NK-92 treated with Interleukin-12 subunit alpha and Interleukin-12 subunit beta, amount 100 ng/mL, for 24 hours (cell line): ENCODE measurements at regions not wholly inside any gene's neighbourhood (a gene's known extent, or its start where the extent isn't known, plus 50 kb on each side); places are given as distances from the start of the nearest gene placed in this dataset.

Experiments used
- DNase-seq: peaks from one replicate; lab custom pipeline; 2025; lab: John Stamatoyannopoulos, UW

DNA sequence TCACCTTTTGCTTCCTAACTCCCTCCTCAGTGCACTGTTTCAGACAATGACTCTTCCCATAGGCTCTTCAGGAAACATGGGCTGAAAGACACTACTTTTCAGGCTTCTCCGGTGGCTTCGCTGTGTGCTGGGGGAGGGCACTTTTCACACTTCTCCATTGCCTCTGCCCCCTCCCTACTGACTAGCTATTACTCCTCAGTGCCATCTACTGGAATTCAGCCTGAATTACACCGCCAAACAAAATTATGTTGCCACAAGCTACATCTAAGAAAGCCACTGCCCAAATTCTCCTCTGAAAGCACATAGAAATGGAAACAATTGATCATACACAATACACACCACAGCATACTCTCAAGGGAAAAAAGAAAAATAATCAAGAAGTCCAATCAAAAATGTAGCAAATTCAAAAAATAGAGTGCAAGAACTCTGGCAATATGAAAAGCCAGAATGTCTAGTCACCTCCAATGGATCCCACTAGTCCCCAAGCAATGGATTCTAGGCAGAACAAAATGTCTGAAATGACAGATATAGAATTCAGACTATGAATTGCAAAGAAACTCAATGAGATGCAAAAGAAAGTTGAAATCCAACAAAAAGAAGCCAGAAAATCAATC is 1139.4 kb upstream of the GYPC start:
- no peak for DNase-seq

DNA sequence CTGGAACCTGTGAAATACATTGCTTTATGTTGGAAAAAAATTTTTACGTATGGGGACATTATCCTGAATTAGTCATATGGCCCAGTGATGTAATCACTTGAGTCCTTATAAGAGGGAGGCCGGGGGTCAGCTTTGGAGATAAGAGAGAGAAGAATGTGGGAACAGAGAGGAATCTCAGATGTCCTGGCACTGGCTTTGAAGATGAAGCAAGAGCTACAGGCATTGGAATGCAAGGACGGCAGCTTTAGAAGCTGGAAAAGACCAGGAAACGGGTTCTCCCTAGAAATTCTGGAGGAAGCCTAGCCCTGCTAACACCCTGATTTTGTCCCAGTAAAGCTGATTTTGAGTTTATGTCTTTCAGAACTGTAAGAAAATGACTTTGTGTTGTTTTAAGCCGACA is 1129.9 kb upstream of the GYPC start:
- DNase-seq = no peak

GRCh38 chr2:125535089-125535488 is 1120.9 kb upstream of the GYPC start:
- DNase-seq = no peak

DNA sequence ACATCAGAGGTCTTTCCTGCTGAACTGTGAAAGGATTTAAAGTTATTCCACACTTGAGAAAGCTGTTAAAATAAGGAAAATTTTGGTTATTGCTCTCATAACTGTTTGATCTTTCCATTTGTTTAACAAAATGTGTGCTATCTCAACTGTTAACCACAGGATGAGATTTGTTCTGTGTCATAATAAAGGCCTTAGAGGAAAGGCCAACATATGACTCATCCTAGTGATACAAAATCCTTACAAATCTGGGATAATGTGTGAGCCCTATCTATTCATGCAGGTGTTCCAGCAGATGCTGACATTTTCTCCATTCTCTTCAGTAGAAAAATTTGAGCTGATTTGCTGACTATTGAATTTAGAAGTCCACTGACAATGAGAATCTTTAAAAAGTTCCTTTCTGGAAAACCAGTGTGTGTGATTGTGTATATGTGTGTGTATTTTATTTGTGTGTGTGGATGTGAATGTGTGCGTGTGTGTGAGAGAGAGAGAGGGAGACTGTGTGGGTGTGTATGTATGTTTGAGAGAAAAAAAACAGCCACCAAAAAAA is 1111.9 kb upstream of the GYPC start:
- no peak for DNase-seq

DNA sequence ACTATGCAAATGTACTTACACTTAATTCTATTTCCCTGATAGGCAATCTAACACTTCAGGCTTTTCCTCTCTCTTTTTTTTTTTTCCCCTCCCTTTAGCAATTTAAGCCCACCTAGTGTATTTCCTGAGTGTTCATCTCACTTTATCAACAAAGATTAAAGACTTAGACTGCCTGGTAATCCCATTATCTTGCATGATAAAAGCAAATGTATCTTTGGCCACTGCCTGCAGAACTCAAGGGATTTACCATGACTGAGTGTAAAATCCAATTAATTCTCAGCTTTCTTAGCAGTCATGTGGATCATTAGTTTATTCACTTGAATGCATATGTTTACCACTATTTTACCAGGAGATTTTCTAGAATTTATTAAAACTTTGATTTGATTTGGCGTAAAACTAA is 1102.2 kb upstream of the GYPC start:
- no peak for DNase-seq

GRCh38 chr2:125554956-125555355 is 1101.0 kb upstream of the GYPC start:
- DNase-seq = no peak

- no peak for DNase-seq
Measured at GRCh38 chr2:125559186-125559585, 1096.8 kb upstream of the GYPC start.

DNA sequence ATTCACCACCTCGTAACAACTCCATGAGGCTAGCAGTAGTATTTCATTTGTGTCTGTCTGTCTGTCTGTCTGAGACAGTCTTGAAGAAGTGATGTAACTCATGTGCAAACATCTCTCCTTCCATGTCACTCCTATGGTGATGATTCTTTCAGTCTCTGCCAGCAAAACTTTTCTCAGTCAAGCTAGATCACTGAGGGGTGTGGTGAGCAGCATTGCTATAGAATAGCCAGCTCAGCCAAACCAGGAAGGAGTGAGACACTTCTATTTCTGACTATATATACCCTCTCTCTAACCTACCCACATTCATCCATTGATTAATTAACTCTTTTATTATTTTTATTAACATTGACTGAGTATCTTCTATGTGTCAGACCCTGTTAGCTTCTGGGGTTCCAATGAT is 1095.1 kb upstream of the GYPC start:
- DNase-seq = no peak

DNA sequence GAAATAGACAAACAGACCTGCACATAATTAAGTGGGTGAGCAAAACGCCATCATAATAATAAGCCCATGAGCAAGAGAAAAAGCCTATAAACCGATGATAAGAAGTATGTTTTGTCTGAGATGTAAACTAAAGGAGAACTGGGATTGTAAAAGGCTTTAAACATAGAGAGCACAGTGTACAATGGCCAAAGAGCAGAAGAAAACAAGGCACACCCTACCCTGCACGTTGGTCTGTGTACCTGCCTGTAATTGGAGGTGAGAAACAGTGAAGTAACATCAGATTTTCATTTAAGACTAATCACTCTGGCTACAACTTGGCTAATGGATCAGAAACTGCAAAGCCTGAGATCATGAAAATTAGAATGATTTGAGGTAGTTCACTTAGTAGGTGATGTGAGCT is 1094.7 kb upstream of the GYPC start:
- no peak for DNase-seq

DNA sequence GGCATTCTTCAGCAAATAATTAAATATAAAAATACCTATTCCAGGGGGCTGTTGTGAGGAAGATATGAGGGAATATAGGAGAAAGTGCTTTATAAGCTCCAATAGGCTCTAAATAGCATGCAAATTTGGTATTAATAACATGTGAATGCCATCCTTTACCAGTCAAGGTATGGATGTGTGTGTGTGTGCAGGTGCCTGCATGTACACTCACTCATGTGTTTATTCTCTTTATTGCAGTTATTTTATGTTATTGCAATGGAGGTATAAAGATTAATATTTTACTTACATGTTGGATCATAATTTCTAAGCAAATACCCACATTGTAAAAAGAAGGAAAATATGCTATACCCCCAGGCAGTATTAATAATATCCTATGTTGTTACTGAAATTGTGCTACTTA is 1093.0 kb upstream of the GYPC start:
- DNase-seq = no peak

- DNase-seq = no peak
Measured at GRCh38 chr2:125564471-125564870, 1091.5 kb upstream of the GYPC start.

DNA sequence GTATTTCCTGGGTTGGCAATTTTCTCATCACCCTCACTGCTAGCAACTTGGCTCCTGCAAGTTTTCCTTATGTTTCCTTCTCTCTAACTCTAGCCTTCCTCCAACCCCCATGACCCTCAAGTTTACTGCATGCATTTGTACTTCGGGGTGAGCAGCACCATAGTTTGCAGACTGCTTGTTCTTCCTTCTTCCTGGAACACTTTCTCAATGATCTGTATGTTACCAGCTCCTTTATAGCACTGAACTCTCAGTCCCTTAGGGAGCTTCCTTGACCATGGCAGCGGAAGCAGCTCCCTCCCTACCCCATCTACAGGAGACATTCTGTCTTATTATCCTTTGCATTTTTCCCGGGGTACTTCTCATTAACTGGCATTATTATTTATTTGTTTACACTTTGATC is 1089.5 kb upstream of the GYPC start:
- DNase-seq = no peak

DNA sequence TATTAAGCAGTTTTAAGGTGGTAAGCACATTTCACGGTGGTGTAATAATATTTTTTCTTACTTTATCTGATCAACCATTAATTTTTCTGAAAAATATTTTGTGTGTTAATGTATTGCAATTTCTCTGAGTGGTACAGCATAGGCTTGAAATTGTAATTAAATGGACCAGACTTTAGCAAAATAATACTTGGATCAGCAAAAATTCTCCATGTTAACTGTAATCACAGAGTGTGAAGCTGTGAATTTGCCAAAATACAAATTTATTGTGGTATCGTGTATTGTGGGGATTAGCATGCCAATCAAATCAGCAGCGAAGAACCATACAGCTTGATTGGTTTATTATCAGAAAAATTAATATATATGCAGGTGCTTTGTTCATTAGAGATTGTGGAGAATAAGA is 1088.9 kb upstream of the GYPC start:
- no peak for DNase-seq

DNA sequence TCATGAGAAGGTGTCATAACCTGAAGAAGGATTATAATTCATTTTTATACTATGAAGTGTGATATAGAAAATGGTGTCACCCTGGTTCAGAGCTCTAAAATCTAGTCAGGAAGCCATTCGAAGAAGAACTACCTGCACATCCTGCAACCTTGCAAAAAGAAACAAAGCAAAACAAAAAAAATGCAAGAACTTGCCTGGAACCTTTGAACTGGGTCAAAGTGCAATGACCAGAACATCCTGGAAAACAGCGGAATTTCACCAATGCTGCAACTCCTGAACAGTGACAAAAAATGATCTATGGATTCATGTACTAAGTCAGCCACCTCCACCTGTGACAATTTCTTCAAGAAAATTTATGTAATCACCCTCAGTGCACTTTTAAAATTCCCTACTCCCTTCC is 1083.3 kb upstream of the GYPC start:
- DNase-seq = no peak

GRCh38 chr2:125573432-125573831 is 1082.5 kb upstream of the GYPC start:
- DNase-seq = no peak

GRCh38 chr2:125576558-125576957 is 1079.4 kb upstream of the GYPC start:
- DNase-seq = no peak

- DNase-seq = no peak
Measured at GRCh38 chr2:125581557-125581956, 1074.4 kb upstream of the GYPC start.

GRCh38 chr2:125582516-125582915 is 1073.4 kb upstream of the GYPC start:
- no peak for DNase-seq

DNA sequence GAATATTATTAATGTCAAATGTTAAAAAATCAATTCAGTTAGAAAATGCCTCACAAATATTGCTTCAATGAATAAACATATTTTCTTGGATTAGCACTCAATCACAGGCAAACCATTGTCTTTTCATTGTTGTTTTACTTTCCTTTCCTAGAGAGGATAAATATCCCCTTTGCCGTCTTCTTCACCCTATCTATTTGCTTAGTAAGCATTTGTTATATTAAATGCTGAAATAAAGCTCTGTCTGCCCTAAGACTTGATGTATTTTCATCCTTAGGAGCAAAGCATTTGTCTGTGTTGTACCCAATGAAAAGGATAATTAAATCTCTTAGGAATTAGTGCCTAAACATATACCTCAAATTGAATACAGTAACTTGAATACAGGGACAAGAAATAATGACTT is 1071.2 kb upstream of the GYPC start:
- no peak for DNase-seq

GRCh38 chr2:125588780-125589179 is 1067.2 kb upstream of the GYPC start:
- DNase-seq = no peak

- no peak for DNase-seq
Measured at GRCh38 chr2:125591954-125592353, 1064.0 kb upstream of the GYPC start.

- no peak for DNase-seq
Measured at GRCh38 chr2:125593036-125593435, 1062.9 kb upstream of the GYPC start.

DNA sequence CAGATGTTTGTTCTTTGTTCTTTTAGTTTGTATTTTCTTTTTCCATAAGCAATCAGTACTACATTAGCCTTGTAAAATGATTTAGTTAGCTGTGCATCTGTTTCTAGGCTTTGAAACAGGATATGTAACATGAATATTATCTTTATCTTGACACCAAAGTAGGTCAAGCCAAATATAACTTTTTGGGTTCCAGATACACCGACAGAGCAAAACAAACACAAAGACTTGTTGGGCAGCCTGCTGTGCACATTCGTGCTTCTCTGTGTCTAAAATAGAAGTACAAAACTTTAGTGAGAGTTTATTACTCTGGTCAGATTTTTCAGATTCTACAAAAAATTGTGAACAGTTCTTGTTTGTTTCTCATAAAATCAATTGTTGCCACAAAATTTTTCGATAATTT is 1059.3 kb upstream of the GYPC start:
- no peak for DNase-seq

DNA sequence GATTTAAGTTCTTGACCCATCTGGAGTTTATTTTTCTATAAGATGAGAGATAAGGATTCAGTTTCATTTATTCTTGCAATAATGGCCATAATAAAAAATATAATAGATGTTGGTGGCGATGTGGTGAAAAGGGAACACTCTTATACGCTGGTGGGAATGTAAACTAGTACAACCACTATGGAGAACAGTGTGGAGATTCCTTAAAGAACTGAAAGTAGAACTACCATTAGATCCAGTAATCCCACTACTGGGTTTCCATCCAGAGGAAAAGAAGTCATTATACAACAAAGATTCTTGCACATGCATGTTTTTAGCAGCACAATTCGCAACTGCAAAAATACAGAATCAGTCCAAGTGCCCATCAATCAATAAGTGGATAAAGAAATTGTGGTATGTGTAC is 1040.5 kb upstream of the GYPC start:
- no peak for DNase-seq

DNA sequence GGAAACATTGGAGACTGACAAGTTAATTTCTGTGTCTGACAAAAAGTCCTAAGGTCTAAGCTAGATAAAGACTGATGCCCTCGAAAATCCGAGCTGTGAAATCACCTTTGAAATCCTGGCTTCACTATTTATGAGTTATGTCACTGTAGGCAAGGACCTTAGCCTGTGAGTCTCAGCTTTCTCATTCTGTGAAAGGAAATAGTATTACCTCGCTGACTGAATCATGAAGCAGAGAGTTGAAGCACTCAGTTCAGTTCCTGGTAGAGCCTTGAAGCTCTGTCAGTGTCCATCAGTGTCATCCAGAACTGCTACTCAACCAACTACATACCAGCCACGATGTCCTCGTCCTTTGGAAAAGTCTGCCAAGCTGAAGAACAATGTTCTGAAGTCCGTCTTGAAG is 1025.6 kb upstream of the GYPC start:
- DNase-seq = no peak
